ENCODE measurements at regions not wholly inside any gene's neighbourhood (a gene's known extent, or its start where the extent isn't known, plus 50 kb on each side); places are given as distances from the start of the nearest gene placed in this dataset.
"Not testable (repeated sequence)": the region's sequence is repeated elsewhere in the genome, so short reads cannot be mapped to it uniquely, and the experiment has no call there.

- TF ChIP-seq EZH2 (IDR thresholded peaks at IDR 0.05; ENCODE audit: insufficient read depth, poor library complexity, severe bottlenecking); EZH2phosphoT487 (IDR thresholded peaks at IDR 0.05; ENCODE audit: insufficient read depth, low read depth): not testable (repeated sequence)
These were observed 56.4 kb upstream of the LRPAP1 start for GRCh38 chr4:3588517-3589194.

Data from GM23248 (cell line).